Breast epithelium (tissue), 4 donors: ENCODE measurements at regions not wholly inside any gene's neighbourhood (a gene's known extent, or its start where the extent isn't known, plus 50 kb on each side); places are given as distances from the start of the nearest gene placed in this dataset.

ENCODE experiments used
- DNase-seq, 2 donors: peaks; one replicate each; pipeline ENCODE4 v3.0.0-alpha.2; 2019; ENCODE audit warnings: low spot score in 2 of 2
- H3K27ac ChIP-seq, 2 donors: fragments of 200-600 bp; sonication (generic) in 1 of 2; one replicate each; pipeline ENCODE4 v1.5.1; 2016 to 2019; ENCODE audit warnings: mild to moderate bottlenecking in 1 of 2
- H3K27me3 ChIP-seq, 2 donors: fragments of 200-600 bp; sonication (generic) in 1 of 2; one replicate each; pipeline versions ENCODE4 v1.5.1 to v1.6.0; 2017 to 2019; ENCODE audit warnings: control low read depth in 1 of 2, mild to moderate bottlenecking in 1 of 2
- H3K36me3 ChIP-seq: fragments of 200-600 bp; one replicate; pipeline ENCODE4 v1.5.1; 2019
- H3K4me1 ChIP-seq, 2 donors: fragments of 200-600 bp; sonication (generic); one replicate each; pipeline ENCODE4 v1.5.1; 2016 to 2019; ENCODE audit warnings: control low read depth in 1 of 2
- H3K4me3 ChIP-seq, 3 donors: fragments of 200-600 bp; sonication (generic); 1 replicate in 2 of 3; 2 replicates in 1 of 3; pipeline ENCODE4 v1.5.1; 2016 to 2019; ENCODE audit warnings: mild to moderate bottlenecking in 3 of 3, moderate library complexity in 2 of 3
- H3K9me3 ChIP-seq, 2 donors: fragments of 200-600 bp; sonication (generic) in 1 of 2; one replicate each; pipeline ENCODE4 v1.5.1; 2016 to 2019; ENCODE audit warnings: control low read depth in 1 of 2
- CTCF ChIP-seq, 3 donors: fragments of 450-650 bp; IDR thresholded peaks; one replicate each; pipeline ENCODE4 v1.5.1; 2016 to 2017; ENCODE audit warnings: antibody characterized with exemption in 3 of 3, mild to moderate bottlenecking in 3 of 3, moderate library complexity in 3 of 3
- POLR2A ChIP-seq: fragments of 450-650 bp; IDR thresholded peaks from one replicate; pipeline ENCODE4 v1.6.1; 2016; ENCODE audit warnings: antibody characterized with exemption, mild to moderate bottlenecking, moderate library complexity
- POLR2AphosphoS5 ChIP-seq, 3 donors: sonication (generic); formaldehyde crosslinking; IDR thresholded peaks; one replicate each; pipeline ENCODE4 v1.6.1; 2017; ENCODE audit warnings: antibody characterized with exemption in 3 of 3
- intact Hi-C: fragments of 100-400 bp; cut with DNase I; formaldehyde crosslinking; loops from one replicate; pipeline ENCODE4 v1.15.1; 2023; ENCODE audit warnings: low total_unique reads

DNA sequence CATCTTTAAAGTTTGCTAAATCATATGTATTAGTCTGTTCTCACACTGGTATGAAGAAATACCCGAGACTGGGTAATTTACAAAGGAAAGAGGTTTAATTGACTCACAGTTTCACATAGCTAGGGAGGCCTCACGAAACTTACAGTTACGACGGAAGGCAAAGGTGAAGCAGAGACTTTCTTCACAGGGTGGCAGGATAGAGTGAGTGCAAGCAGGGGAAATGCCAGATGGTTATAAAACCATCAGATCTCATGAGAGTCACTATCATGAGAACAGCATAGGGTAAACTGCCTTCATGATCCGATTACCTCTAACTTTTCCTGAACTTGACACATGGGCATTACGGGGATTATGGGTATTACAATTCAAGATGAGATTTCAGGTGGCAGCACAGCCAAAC lies 1075.2 kb upstream of the NRXN1 start:
- intact Hi-C loops: no loop called here

GRCh38 chr2:52097071-52097470 lies 1065.1 kb upstream of the NRXN1 start:
- Histone ChIP-seq H3K36me3 (no peaks in the 10 kb centered on the region), H3K9me3 (no peaks in the 10 kb centered on the region), H3K4me3 (no peak overlapping the region), H3K4me1 (no peaks in the 10 kb centered on the region), H3K27ac (no peak overlapping the region), H3K27me3 (no peaks in the 10 kb centered on the region)
- no peak for TF ChIP-seq POLR2AphosphoS5 (IDR thresholded peaks at IDR 0.05)
- no peak for TF ChIP-seq POLR2A
- no peak for TF ChIP-seq CTCF (IDR thresholded peaks at IDR 0.05)
- no peak for DNase-seq
- intact Hi-C loops: no loop called here

More for the DNA sequence above, 1075.2 kb upstream of the NRXN1 start:
- H3K4me1 ChIP-seq: no peaks in the 10 kb centered on the region
- no peak for TF ChIP-seq CTCF (IDR thresholded peaks at IDR 0.05)
- TF ChIP-seq POLR2A: no peak
- TF ChIP-seq POLR2AphosphoS5 (IDR thresholded peaks at IDR 0.05): no peak
- no peak for DNase-seq
- H3K4me3 ChIP-seq: no peak overlapping the region
- H3K27ac ChIP-seq: no peak overlapping the region
- no peaks in the 10 kb centered on the region for H3K36me3 ChIP-seq
- H3K9me3 ChIP-seq: no peaks in the 10 kb centered on the region
- H3K27me3 ChIP-seq: no peaks in the 10 kb centered on the region

DNA sequence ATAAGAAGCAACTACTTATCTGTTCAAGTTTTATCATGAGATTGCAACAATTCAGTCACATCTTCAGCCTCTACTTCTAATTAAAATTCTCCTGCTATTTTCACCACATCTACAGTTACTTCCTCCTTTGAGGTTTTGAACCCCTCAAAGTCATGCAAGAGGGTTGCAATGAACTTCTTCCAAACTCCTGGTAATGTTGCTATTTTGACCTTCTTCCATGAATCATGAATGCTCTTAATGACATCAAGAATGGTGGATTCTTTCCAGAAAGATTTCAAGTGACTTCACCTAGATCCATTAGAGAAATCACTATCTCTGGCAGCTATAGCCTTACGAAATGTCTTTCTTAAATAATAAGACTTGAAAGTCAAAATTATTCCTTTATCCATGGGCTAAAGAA lies 1052.8 kb upstream of the NRXN1 start:
- H3K9me3 ChIP-seq: no peaks in the 10 kb centered on the region
- no peak for DNase-seq
- H3K27me3 ChIP-seq: no peaks in the 10 kb centered on the region
- no peak overlapping the region for H3K4me3 ChIP-seq
- no peak overlapping the region for H3K27ac ChIP-seq
- H3K36me3 ChIP-seq: no peaks in the 10 kb centered on the region
- no peak for TF ChIP-seq POLR2A
- H3K4me1 ChIP-seq: no peaks in the 10 kb centered on the region
- intact Hi-C loops: no loop called here

- TF ChIP-seq CTCF (IDR thresholded peaks at IDR 0.05) (no peak), POLR2AphosphoS5 (IDR thresholded peaks at IDR 0.05) (no peak), POLR2A (no peak)
- intact Hi-C loops: no loop called here
- no peak for DNase-seq
- Histone ChIP-seq H3K4me3 (no peak overlapping the region), H3K9me3 (no peaks in the 10 kb centered on the region), H3K27me3 (no peaks in the 10 kb centered on the region), H3K27ac (no peak overlapping the region), H3K4me1 (no peaks in the 10 kb centered on the region), H3K36me3 (no peaks in the 10 kb centered on the region)
These were observed 1051.3 kb upstream of the NRXN1 start for GRCh38 chr2:52083214-52083613.

DNA sequence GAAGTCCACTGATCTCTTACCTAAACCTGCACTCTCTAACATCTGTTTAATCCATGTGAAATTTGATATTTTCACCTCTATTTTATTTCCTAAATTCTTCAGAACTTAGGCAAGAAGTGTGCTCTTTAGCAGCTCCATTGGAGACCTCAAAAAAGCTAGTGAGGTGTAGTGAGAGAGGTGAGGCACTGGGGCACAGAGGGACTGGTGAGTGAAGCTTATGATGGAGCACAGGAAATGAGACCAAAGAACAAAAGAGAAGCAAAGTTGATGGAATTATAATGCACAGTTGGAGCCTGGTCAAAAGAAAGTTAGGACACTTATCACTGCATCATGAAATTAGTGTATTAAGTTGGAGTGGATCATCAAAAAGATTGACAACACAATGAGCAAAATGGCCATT lies 1050.7 kb upstream of the NRXN1 start:
- Histone ChIP-seq H3K9me3 (no peaks in the 10 kb centered on the region), H3K36me3 (no peaks in the 10 kb centered on the region), H3K4me3 (no peak overlapping the region), H3K4me1 (no peaks in the 10 kb centered on the region), H3K27ac (no peak overlapping the region), H3K27me3 (no peaks in the 10 kb centered on the region)
- DNase-seq: no peak
- TF ChIP-seq POLR2AphosphoS5 (IDR thresholded peaks at IDR 0.05) (no peak), CTCF (IDR thresholded peaks at IDR 0.05) (no peak), POLR2A (no peak)
- intact Hi-C loops: no loop called here

- Histone ChIP-seq H3K4me1 (no peaks in the 10 kb centered on the region), H3K4me3 (no peak overlapping the region), H3K27me3 (no peaks in the 10 kb centered on the region), H3K36me3 (no peaks in the 10 kb centered on the region), H3K27ac (no peak overlapping the region), H3K9me3 (no peaks in the 10 kb centered on the region)
- DNase-seq: no peak
- TF ChIP-seq CTCF (IDR thresholded peaks at IDR 0.05): no peak
- no peak for TF ChIP-seq POLR2A
- TF ChIP-seq POLR2AphosphoS5 (IDR thresholded peaks at IDR 0.05): no peak
- intact Hi-C loops: no loop called here
These were observed 1047.7 kb upstream of the NRXN1 start for GRCh38 chr2:52079602-52080001.
